A549 (cell line): ENCODE measurements at regions not wholly inside any gene's neighbourhood (a gene's known extent, or its start where the extent isn't known, plus 50 kb on each side); places are given as distances from the start of the nearest gene placed in this dataset.

Experiments
- ESRRA ChIP-seq: fragments of 150-350 bp; IDR thresholded peaks from 2 replicates; pipeline ENCODE4 v1.6.1; 2014; ENCODE audit warnings: mild to moderate bottlenecking, low read length, borderline replicate concordance
- PHF8 ChIP-seq: fragments of 200-600 bp; sonication (generic); IDR thresholded peaks from 2 replicates; pipeline ENCODE4 v1.6.1; 2016; ENCODE audit warnings: low read depth, mild to moderate bottlenecking, antibody characterized with exemption, moderate library complexity, borderline replicate concordance
- TP53 ChIP-seq: fragments of 250-450 bp; sonication (Bioruptor Pico); IDR thresholded peaks from 2 replicates; pipeline ENCODE4 v1.5.0; 2021; ENCODE audit warnings: mild to moderate bottlenecking, moderate library complexity
- TF ChIP-seq, protein P1 (sequence below): fragments of >200 bp; sonication (Bioruptor Twin); formaldehyde crosslinking; IDR thresholded peaks from 3 replicates; pipeline ENCODE4 v1.5.1; 2016

- TF ChIP-seq PHF8 (no peak), TP53 (CRISPR knock-in tag) (no peak), ESRRA (no peak)
- TF ChIP-seq, protein P1, sequence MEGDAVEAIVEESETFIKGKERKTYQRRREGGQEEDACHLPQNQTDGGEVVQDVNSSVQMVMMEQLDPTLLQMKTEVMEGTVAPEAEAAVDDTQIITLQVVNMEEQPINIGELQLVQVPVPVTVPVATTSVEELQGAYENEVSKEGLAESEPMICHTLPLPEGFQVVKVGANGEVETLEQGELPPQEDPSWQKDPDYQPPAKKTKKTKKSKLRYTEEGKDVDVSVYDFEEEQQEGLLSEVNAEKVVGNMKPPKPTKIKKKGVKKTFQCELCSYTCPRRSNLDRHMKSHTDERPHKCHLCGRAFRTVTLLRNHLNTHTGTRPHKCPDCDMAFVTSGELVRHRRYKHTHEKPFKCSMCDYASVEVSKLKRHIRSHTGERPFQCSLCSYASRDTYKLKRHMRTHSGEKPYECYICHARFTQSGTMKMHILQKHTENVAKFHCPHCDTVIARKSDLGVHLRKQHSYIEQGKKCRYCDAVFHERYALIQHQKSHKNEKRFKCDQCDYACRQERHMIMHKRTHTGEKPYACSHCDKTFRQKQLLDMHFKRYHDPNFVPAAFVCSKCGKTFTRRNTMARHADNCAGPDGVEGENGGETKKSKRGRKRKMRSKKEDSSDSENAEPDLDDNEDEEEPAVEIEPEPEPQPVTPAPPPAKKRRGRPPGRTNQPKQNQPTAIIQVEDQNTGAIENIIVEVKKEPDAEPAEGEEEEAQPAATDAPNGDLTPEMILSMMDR = no peak
Measured at GRCh38 chr2:75828826-75829225, 118.1 kb upstream of the GCFC2 start.
